K562 (cell line): ENCODE measurements at regions not wholly inside any gene's neighbourhood (a gene's known extent, or its start where the extent isn't known, plus 50 kb on each side); places are given as distances from the start of the nearest gene placed in this dataset.

Experiments
- ATAC-seq: fragments of 200-7000 bp; cut with Tn5 transposase; 3 replicates; pipeline ENCODE4 v1.9.1; 2020; ENCODE audit warnings: moderate library complexity
- BruUV-seq: library from RNA; stranded (reverse); fragments of 400-500 nt; replicated peaks from 2 replicates; lab custom pipeline; 2021; lab: Mats Ljungman, UMichigan
- CTCF ChIA-PET: fragments of 300-600 bp; formaldehyde crosslinking; extraction: SDS; loops from one replicate; lab custom pipeline; 2021; ENCODE audit warnings: low intra/inter-chr PET ratio; lab: Yijun Ruan, JAX
- POLR2A ChIA-PET: fragments of 300-600, 350-650 bp; sonication (Branson Sonifier 250); formaldehyde crosslinking; extraction: SDS; loops from one replicate; lab custom pipeline; 2021; ENCODE audit warnings: antibody characterized with exemption, inconsistent platforms; lab: Yijun Ruan, JAX
- DNase-seq, 4 experiments: peaks; one replicate each; pipeline versions ENCODE4 v3.0.0 to v3.0.0-alpha.2; 2011 to 2018; ENCODE audit warnings: low spot score in 3 of 4, mixed read lengths in 3 of 4; ENCODE audit errors: extremely low read depth in 1 of 4
- FAIRE-seq: peaks from 2 replicates; lab custom pipeline; 2011; peaks lifted over from hg19 to GRCh38; lab: Jason Lieb, UNC
- H2AFZ ChIP-seq: 2 replicates; pipeline ENCODE4 v1.6.0; 2011; ENCODE audit warnings: low read depth, low read length, control low read depth, inconsistent platforms
- H3K27ac ChIP-seq: fragments of 200-600 bp; 3 replicates; pipeline ENCODE4 v1.8.0; 2011; ENCODE audit warnings: low read depth, mild to moderate bottlenecking, control low read depth, inconsistent platforms, low read length, moderate library complexity, mixed read lengths; ENCODE audit errors: extremely low read depth
- H3K27me3 ChIP-seq, 2 experiments: fragments of 300-600 bp in 1 of 2; 2 replicates in 1 of 2; 3 replicates in 1 of 2; pipeline versions ENCODE4 v1.6.0 to v1.8.0; 2011; ENCODE audit warnings: inconsistent platforms in 2 of 2, low read length in 2 of 2, mild to moderate bottlenecking in 1 of 2, mixed read lengths in 1 of 2, moderate library complexity in 1 of 2; ENCODE audit not compliant: control insufficient read depth in 2 of 2, insufficient read depth in 2 of 2
- H3K36me3 ChIP-seq: fragments of 300-600 bp; 3 replicates; pipeline ENCODE4 v1.8.0; 2011; ENCODE audit warnings: mild to moderate bottlenecking, low read length, inconsistent platforms; ENCODE audit not compliant: control insufficient read depth, insufficient read depth
- H3K4me1 ChIP-seq, 2 experiments: fragments of 200-600 bp in 1 of 2; replicated peaks in 1 of 2; 2 replicates in 1 of 2; 3 replicates in 1 of 2; pipeline versions ENCODE4 v1.5.1 to v1.8.0; 2011; ENCODE audit warnings: inconsistent platforms in 2 of 2, low read length in 2 of 2, mild to moderate bottlenecking in 1 of 2, mixed read lengths in 1 of 2, moderate library complexity in 1 of 2; ENCODE audit not compliant: control insufficient read depth in 2 of 2, insufficient read depth in 2 of 2
- H3K4me2 ChIP-seq: 2 replicates; pipeline ENCODE4 v1.6.1; 2011; ENCODE audit warnings: low read length, control low read depth, inconsistent platforms, mixed read lengths; ENCODE audit not compliant: insufficient read depth
- H3K4me3 ChIP-seq: fragments of 200-600 bp; sonication (generic), shearing (Covaris generic); 2 replicates; pipeline ENCODE4 v1.5.1; 2016; ENCODE audit warnings: control low read depth, inconsistent platforms
- H3K79me2 ChIP-seq: fragments of 200-600 bp; 3 replicates; pipeline ENCODE4 v1.8.0; 2011; ENCODE audit warnings: low read length, inconsistent platforms; ENCODE audit not compliant: control insufficient read depth, insufficient read depth
- H3K9ac ChIP-seq, 2 experiments: 2 replicates each; pipeline versions ENCODE4 v1.6.0 to v1.6.1; 2011; ENCODE audit warnings: low read depth in 2 of 2, low read length in 2 of 2, control low read depth in 1 of 2, inconsistent platforms in 1 of 2, mild to moderate bottlenecking in 1 of 2, mixed read lengths in 1 of 2; ENCODE audit not compliant: insufficient read depth in 1 of 2
- H3K9me1 ChIP-seq: one replicate; pipeline ENCODE4 v1.6.0; 2011; ENCODE audit warnings: inconsistent platforms, mild to moderate bottlenecking, low read length, moderate library complexity; ENCODE audit not compliant: control insufficient read depth, insufficient read depth
- H3K9me3 ChIP-seq: replicated peaks from 2 replicates; pipeline ENCODE4 v1.5.1; 2011; ENCODE audit warnings: low read depth, low read length, inconsistent platforms; ENCODE audit not compliant: control insufficient read depth, insufficient read depth
- H4K20me1 ChIP-seq: replicated peaks from 2 replicates; pipeline ENCODE4 v1.6.1; 2011; ENCODE audit warnings: low read length, inconsistent platforms, mixed read lengths; ENCODE audit not compliant: control insufficient read depth, insufficient read depth
- ATF3 ChIP-seq, 2 experiments: fragments of 450-650 bp in 1 of 2; sonication (generic) in 1 of 2; formaldehyde crosslinking in 1 of 2; IDR thresholded peaks in 1 of 2; conservative IDR thresholded peaks in 1 of 2; 2 replicates each; pipeline versions ENCODE4 v1.6.1 to v1.8.1; 2016 to 2023; ENCODE audit warnings: mild to moderate bottlenecking in 2 of 2, moderate library complexity in 2 of 2, inconsistent platforms in 1 of 2, missing genetic modification reagents in 1 of 2
- CBX5 ChIP-seq: IDR thresholded peaks from 2 replicates; pipeline ENCODE4 v1.6.1; 2014; ENCODE audit warnings: low read depth, borderline replicate concordance
- FOSL1 ChIP-seq: fragments of 200-800 bp; sonication (Bioruptor generic); conservative IDR thresholded peaks from 2 replicates; pipeline ENCODE4 v1.6.1; 2016; ENCODE audit warnings: missing genetic modification characterization, missing compliant biosample characterization
- JUNB ChIP-seq: fragments of 450-650 bp; formaldehyde crosslinking; conservative IDR thresholded peaks from 2 replicates; pipeline ENCODE4 v1.4.0; 2020; ENCODE audit warnings: mild to moderate bottlenecking
- PRPF4 ChIP-seq: fragments of 200-400 bp; formaldehyde crosslinking; IDR thresholded peaks from one replicate; pipeline ENCODE4 v1.6.1; 2017; ENCODE audit warnings: low read length, low read depth, mild to moderate bottlenecking; ENCODE audit not compliant: insufficient read depth, poor library complexity, severe bottlenecking
- RFX1 ChIP-seq: fragments of 450-650 bp; IDR thresholded peaks from 2 replicates; pipeline ENCODE4 v1.6.1; 2016; ENCODE audit warnings: mild to moderate bottlenecking, moderate library complexity
- TRIM24 ChIP-seq, 2 experiments: fragments of 450-650 bp; IDR thresholded peaks; 2 replicates each; pipeline ENCODE4 v1.6.1; 2016
- TRIM28 ChIP-seq: fragments of 450-650 bp; IDR thresholded peaks from 2 replicates; pipeline ENCODE4 v1.6.1; 2017
- WGBS: fragments of 100-300 bp; shearing (Covaris generic); methylation state at CpG from one replicate; pipeline ENCODE4 v1.1.6; 2016; ENCODE audit warnings: low coverage, mixed read lengths; ENCODE audit not compliant: insufficient coverage; ENCODE audit errors: missing lambda C conversion rate; 5-methylcytosine and 5-hydroxymethylcytosine counted together
- in situ Hi-C: fragments of 300-500 bp; cut with MboI; formaldehyde crosslinking; loops from 4 replicates; pipeline ENCODE4 v1.15.0; 2018; ENCODE audit warnings: inconsistent platforms, mixed read lengths
- intact Hi-C: fragments of 100-400 bp; cut with micrococcal nuclease; formaldehyde crosslinking; loops from 2 replicates; pipeline ENCODE4 v1.14.2; 2022
- TF ChIP-seq, protein P1 (sequence below): sonication (generic); formaldehyde crosslinking; IDR thresholded peaks from 2 replicates; pipeline ENCODE4 v1.4.0; 2020; ENCODE audit warnings: mild to moderate bottlenecking, missing genetic modification reagents

- no peaks in the 10 kb centered on the region for H3K9me1 ChIP-seq
- H3K36me3 ChIP-seq, result no peaks in the 10 kb centered on the region
- intact Hi-C loops (no loop called here), in situ Hi-C loops (no loop called here)
- no peaks in the 10 kb centered on the region for H3K79me2 ChIP-seq
- no peak overlapping the region for H3K4me3 ChIP-seq
- POLR2A ChIA-PET, result interaction anchor here (1.3 to 1.4 kb wide), 2 partner anchors 10 to 44 kb away, joined by 3 read pairs; no protein-coding TSS in a partner anchor
- FAIRE-seq, result no peak
- CTCF ChIA-PET, result no interaction called here
- H3K9ac ChIP-seq, result no peak overlapping the region
- TF ChIP-seq RFX1 (0 out of 2 replicates have a peak, but pooled peaks have one; percentile 13), TRIM28 (peak; percentile 39; the same call in 1 of the 2 replicates), TRIM24 (IDR thresholded peaks at IDR 0.05) (peak in 1 of 2 experiments; percentile 33; a peak in 1 of 4 replicates), JUNB (0 out of 2 replicates have a peak, but pooled peaks have one; percentile 7), PRPF4 (no peak), CBX5 (0 out of 2 replicates have a peak, but pooled peaks have one; percentile 76), ATF3 (IDR thresholded peaks at IDR 0.05) (0 out of 2 replicates have a peak, but pooled peaks have one; percentile 8), ATF3 (CRISPR knock-in tag; conservative IDR thresholded peaks at IDR 0.05) (no peak), FOSL1 (tag) (0 out of 2 replicates have a peak, but pooled peaks have one; percentile 32)
- TF ChIP-seq, protein P1, sequence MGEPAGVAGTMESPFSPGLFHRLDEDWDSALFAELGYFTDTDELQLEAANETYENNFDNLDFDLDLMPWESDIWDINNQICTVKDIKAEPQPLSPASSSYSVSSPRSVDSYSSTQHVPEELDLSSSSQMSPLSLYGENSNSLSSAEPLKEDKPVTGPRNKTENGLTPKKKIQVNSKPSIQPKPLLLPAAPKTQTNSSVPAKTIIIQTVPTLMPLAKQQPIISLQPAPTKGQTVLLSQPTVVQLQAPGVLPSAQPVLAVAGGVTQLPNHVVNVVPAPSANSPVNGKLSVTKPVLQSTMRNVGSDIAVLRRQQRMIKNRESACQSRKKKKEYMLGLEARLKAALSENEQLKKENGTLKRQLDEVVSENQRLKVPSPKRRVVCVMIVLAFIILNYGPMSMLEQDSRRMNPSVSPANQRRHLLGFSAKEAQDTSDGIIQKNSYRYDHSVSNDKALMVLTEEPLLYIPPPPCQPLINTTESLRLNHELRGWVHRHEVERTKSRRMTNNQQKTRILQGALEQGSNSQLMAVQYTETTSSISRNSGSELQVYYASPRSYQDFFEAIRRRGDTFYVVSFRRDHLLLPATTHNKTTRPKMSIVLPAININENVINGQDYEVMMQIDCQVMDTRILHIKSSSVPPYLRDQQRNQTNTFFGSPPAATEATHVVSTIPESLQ (CRISPR knock-in tag), result no peak
- H3K27me3 ChIP-seq, result no peaks in the 10 kb centered on the region
- no peak overlapping the region for H3K4me2 ChIP-seq
- no peaks in the 10 kb centered on the region for H3K9me3 ChIP-seq
- DNase-seq, result no peak
- no peak overlapping the region for H2AFZ ChIP-seq
- BruUV-seq, result no TSS peak
- H4K20me1 ChIP-seq, result no peaks in the 10 kb centered on the region
- peaks cover 0 to 7% of the 10 kb centered on the region in 2 experiments; a peak in 2 of 5 replicates for H3K4me1 ChIP-seq
- H3K27ac ChIP-seq, result no peak overlapping the region
- ATAC-seq, result no peak
- 34% methylated on average over 5 of the region's 5 CpGs for WGBS
These were observed 201.1 kb upstream of the MAF start for GRCh38 chr16:79801646-79802045.
